Astrocyte (in vitro differentiated cells and primary cell): ENCODE measurements at regions not wholly inside any gene's neighbourhood (a gene's known extent, or its start where the extent isn't known, plus 50 kb on each side); places are given as distances from the start of the nearest gene placed in this dataset.

ENCODE experiments used
- EZH2 ChIP-seq: IDR thresholded peaks from 2 replicates; pipeline ENCODE4 v1.6.1; 2012; ENCODE audit warnings: mild to moderate bottlenecking, low read length, inconsistent platforms; ENCODE audit not compliant: insufficient read depth
- TF ChIP-seq, protein P1 (sequence below): IDR thresholded peaks from 2 replicates; pipeline ENCODE4 v1.5.1; 2011; ENCODE audit warnings: low read depth, mild to moderate bottlenecking, inconsistent platforms, low read length, moderate library complexity; ENCODE audit not compliant: insufficient read depth

DNA sequence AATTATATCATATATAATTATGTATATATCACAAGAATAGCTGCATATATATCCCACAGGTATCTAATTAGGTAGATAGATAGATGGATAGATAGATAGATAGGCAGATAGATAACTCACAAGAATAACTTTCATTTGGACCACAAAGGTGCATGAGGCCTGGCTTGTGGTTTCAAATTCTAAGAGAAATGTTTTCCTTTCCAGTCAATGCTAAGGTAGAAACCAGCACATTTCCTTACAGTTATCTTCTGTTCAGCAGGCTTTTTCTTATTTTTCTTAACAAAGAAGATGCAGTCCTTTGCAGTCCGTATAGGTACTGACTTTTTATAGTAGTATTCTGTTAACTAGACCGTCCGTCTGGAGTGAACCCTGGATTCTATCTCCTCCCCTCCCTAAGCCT, 152.9 kb upstream of the ANKFN1 start:
- TF ChIP-seq, protein P1, sequence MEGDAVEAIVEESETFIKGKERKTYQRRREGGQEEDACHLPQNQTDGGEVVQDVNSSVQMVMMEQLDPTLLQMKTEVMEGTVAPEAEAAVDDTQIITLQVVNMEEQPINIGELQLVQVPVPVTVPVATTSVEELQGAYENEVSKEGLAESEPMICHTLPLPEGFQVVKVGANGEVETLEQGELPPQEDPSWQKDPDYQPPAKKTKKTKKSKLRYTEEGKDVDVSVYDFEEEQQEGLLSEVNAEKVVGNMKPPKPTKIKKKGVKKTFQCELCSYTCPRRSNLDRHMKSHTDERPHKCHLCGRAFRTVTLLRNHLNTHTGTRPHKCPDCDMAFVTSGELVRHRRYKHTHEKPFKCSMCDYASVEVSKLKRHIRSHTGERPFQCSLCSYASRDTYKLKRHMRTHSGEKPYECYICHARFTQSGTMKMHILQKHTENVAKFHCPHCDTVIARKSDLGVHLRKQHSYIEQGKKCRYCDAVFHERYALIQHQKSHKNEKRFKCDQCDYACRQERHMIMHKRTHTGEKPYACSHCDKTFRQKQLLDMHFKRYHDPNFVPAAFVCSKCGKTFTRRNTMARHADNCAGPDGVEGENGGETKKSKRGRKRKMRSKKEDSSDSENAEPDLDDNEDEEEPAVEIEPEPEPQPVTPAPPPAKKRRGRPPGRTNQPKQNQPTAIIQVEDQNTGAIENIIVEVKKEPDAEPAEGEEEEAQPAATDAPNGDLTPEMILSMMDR: no peak
- TF ChIP-seq EZH2: no peak
